ENCODE measurements at regions not wholly inside any gene's neighbourhood (a gene's known extent, or its start where the extent isn't known, plus 50 kb on each side); places are given as distances from the start of the nearest gene placed in this dataset.

GRCh38 chrX:97728215-97728614 is 844.5 kb downstream of the RPA4 start:
- TF ChIP-seq CTCF (IDR thresholded peaks at IDR 0.05) = no peak
- no peak for TF ChIP-seq POLR2AphosphoS5 (IDR thresholded peaks at IDR 0.05)
- TF ChIP-seq POLR2A (IDR thresholded peaks at IDR 0.05) = no peak

Measured in suprapubic skin (tissue), 4 donors.